Upper lobe of right lung (tissue), 1 donor: ENCODE measurements at regions not wholly inside any gene's neighbourhood (a gene's known extent, or its start where the extent isn't known, plus 50 kb on each side); places are given as distances from the start of the nearest gene placed in this dataset.

ENCODE experiments used
- ATAC-seq: fragments of 200-7000 bp; cut with Tn5 transposase; one replicate; pipeline ENCODE4 v1.9.1; 2020; ENCODE audit warnings: mild to moderate bottlenecking, moderate library complexity
- DNase-seq: peaks from one replicate; pipeline ENCODE4 v3.0.0-alpha.2; 2020
- H3K27ac ChIP-seq: fragments of 200-600 bp; one replicate; pipeline ENCODE4 v1.8.0; 2022
- H3K27me3 ChIP-seq: fragments of 200-600 bp; one replicate; pipeline ENCODE4 v1.8.0; 2022; ENCODE audit warnings: mild to moderate bottlenecking
- H3K36me3 ChIP-seq: fragments of 200-600 bp; one replicate; pipeline ENCODE4 v1.8.0; 2022
- H3K4me1 ChIP-seq: fragments of 200-600 bp; one replicate; pipeline ENCODE4 v1.8.0; 2022
- H3K4me3 ChIP-seq: fragments of 200-600 bp; one replicate; pipeline ENCODE4 v1.8.0; 2022; ENCODE audit warnings: mild to moderate bottlenecking
- H3K9me3 ChIP-seq: fragments of 200-600 bp; one replicate; pipeline ENCODE4 v1.8.0; 2022
- intact Hi-C: fragments of 100-400 bp; cut with DNase I; formaldehyde crosslinking; loops from one replicate; pipeline ENCODE4 v1.11.0; 2022
- TF ChIP-seq, protein P1 (sequence below): fragments of 200-600 bp; IDR thresholded peaks from one replicate; pipeline ENCODE4 v1.8.0; 2022; ENCODE audit warnings: antibody characterized with exemption
- donor health status: DM: no; HTN: yes; CAD: no; lungs with severe emphysema.

DNA sequence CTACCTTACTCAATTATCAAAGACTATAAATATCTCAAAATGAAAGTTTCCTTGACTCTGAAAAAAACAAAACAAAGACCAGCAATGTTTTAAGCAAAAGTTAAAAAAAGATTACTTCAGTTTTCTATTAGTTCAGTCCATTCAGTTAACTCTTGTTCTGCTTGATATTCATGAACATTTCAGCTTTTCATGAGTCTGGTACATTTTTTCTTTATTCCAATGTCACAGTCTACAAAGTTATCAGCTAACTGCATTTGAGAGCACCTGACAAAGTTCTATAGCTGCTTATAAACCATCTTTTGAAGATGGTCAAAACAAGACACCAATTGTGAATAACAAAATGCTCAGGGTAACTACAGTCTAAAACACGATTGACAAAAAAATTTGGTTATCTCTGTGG is 156.1 kb upstream of the NOX3 start:
- DNase-seq (no peak), ATAC-seq (no peak)
- TF ChIP-seq, protein P1, sequence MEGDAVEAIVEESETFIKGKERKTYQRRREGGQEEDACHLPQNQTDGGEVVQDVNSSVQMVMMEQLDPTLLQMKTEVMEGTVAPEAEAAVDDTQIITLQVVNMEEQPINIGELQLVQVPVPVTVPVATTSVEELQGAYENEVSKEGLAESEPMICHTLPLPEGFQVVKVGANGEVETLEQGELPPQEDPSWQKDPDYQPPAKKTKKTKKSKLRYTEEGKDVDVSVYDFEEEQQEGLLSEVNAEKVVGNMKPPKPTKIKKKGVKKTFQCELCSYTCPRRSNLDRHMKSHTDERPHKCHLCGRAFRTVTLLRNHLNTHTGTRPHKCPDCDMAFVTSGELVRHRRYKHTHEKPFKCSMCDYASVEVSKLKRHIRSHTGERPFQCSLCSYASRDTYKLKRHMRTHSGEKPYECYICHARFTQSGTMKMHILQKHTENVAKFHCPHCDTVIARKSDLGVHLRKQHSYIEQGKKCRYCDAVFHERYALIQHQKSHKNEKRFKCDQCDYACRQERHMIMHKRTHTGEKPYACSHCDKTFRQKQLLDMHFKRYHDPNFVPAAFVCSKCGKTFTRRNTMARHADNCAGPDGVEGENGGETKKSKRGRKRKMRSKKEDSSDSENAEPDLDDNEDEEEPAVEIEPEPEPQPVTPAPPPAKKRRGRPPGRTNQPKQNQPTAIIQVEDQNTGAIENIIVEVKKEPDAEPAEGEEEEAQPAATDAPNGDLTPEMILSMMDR: no peak
- Histone ChIP-seq H3K4me1 (no peaks in the 10 kb centered on the region), H3K9me3 (peaks cover 9% of the 10 kb centered on the region), H3K27me3 (no peaks in the 10 kb centered on the region), H3K27ac (no peak overlapping the region), H3K4me3 (no peak overlapping the region), H3K36me3 (no peaks in the 10 kb centered on the region)
- intact Hi-C loops: no loop called here

DNA sequence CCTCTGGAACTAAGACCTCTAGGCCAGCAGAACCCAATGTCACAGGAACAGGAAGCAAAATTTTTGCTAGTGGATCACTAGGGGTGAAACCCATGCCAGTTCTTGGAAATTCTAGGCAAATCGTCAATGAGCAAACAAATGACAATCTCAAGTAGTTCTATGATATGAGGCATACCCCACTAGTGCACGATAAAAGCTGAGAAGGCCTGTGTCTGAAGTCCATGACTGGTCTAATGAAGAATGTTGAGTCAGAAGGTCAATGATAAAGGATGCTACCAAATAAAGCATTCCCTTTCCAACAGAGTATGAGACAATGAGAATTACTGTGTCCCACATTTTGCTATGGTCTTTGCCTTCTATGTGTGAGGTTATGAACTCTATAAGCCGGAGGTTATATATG is 149.4 kb upstream of the NOX3 start:
- TF ChIP-seq, protein P1: no peak
- intact Hi-C loops: no loop called here
- no peak for DNase-seq
- Histone ChIP-seq H3K27ac (no peak overlapping the region), H3K36me3 (no peaks in the 10 kb centered on the region), H3K27me3 (no peaks in the 10 kb centered on the region), H3K4me3 (no peak overlapping the region), H3K4me1 (no peaks in the 10 kb centered on the region), H3K9me3 (no peaks in the 10 kb centered on the region)
- no peak for ATAC-seq

DNA sequence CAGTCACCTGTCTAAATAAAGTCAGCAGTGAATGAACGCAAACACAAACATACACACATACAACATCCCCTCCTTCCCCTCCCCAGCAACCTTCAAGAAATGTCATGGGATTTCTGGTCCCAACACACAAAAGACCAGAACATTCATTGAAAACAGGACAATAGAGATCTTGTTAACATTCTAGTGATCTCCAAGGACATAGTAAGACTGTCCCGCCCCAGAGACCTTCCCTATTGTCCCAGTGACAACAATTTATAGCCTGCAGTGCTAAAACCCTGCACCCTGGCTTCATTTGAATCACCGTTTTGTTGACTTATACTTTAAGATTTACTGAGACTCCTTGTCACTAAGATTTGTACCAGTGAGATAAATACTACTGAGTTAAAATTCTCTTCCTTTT is 143.9 kb upstream of the NOX3 start:
- ATAC-seq: no peak
- Histone ChIP-seq H3K4me1 (no peaks in the 10 kb centered on the region), H3K27ac (no peak overlapping the region), H3K9me3 (no peaks in the 10 kb centered on the region), H3K27me3 (no peaks in the 10 kb centered on the region), H3K36me3 (no peaks in the 10 kb centered on the region), H3K4me3 (no peak overlapping the region)
- DNase-seq: no peak
- TF ChIP-seq, protein P1: no peak
- intact Hi-C loops: no loop called here

DNA sequence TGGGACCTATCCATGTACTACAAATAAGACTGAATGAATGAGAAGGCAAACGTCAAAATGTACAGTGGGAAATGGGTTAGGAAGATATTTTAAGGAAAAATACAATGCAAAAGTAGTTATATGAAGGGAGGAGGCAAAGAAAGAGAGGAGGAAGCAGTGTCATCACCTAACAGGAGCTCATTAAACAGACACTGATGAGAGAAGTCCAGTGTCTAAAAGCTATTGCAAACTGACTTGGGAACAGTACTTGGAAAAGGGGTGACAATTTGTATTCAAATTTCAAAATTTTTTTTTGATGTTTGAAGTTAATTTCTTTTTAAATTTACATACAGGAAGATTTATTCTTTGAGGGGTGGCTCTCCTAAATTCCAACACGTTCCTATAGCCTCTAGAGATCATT is 143.5 kb upstream of the NOX3 start:
- Histone ChIP-seq H3K4me1 (no peaks in the 10 kb centered on the region), H3K27me3 (no peaks in the 10 kb centered on the region), H3K9me3 (no peaks in the 10 kb centered on the region), H3K36me3 (no peaks in the 10 kb centered on the region), H3K4me3 (no peak overlapping the region), H3K27ac (no peak overlapping the region)
- intact Hi-C loops: no loop called here
- DNase-seq: no peak
- TF ChIP-seq, protein P1: no peak
- no peak for ATAC-seq

DNA sequence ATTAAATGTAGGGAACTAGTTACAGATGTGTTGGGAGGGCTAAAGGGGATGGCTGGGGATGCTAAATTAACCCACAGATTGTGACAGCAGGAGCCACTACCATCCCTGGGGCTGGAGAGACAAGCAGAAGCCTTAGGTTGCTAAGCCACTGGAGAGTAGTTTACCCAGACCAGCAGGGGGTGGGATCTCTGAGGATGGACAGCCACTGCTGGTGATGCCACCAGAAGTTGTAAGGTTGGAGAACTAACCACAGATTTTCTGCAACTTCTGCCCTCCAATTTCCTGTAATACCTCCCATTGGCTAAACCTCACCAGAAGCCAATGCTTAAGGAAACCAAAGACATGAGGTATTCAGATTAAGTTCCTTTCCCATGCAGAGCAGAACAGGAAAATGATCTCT is 139.6 kb upstream of the NOX3 start:
- TF ChIP-seq, protein P1: no peak
- H3K27me3 ChIP-seq: no peaks in the 10 kb centered on the region
- no peak for DNase-seq
- intact Hi-C loops: no loop called here
- no peak for ATAC-seq
- H3K27ac ChIP-seq: no peak overlapping the region
- no peaks in the 10 kb centered on the region for H3K36me3 ChIP-seq
- no peaks in the 10 kb centered on the region for H3K9me3 ChIP-seq
- no peak overlapping the region for H3K4me3 ChIP-seq
- H3K4me1 ChIP-seq: no peaks in the 10 kb centered on the region

DNA sequence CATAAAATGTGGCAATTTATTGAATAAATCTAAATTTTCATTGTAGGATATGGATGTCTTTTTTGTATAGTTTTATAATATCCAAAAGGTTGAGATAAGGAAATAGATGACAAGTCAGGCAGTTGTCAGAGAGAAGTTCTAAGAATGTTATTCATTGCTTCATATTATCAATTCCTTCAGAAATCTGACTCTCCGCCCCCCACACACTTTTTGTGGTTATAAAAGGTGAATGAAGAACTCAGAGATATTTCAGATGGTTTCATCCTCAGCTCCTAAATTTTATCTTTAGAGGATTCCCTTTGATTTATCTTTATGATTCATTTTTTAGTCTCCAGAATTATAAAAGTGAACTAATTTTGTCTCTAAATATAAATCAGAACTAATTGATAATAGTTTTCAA is 136.1 kb upstream of the NOX3 start:
- no peak for ATAC-seq

More for the DNA sequence above, 136.1 kb upstream of the NOX3 start:
- TF ChIP-seq, protein P1: no peak
- Histone ChIP-seq H3K27me3 (no peaks in the 10 kb centered on the region), H3K9me3 (no peaks in the 10 kb centered on the region), H3K4me3 (no peak overlapping the region), H3K27ac (no peak overlapping the region), H3K4me1 (no peaks in the 10 kb centered on the region), H3K36me3 (no peaks in the 10 kb centered on the region)
- intact Hi-C loops: no loop called here
- DNase-seq: no peak
